HL-60 (cell line): ENCODE measurements at regions not wholly inside any gene's neighbourhood (a gene's known extent, or its start where the extent isn't known, plus 50 kb on each side); places are given as distances from the start of the nearest gene placed in this dataset.

Experiments used
- DNase-seq, 2 experiments: peaks; one replicate each; pipeline ENCODE4 v3.0.0-alpha.2; 2010 to 2020; ENCODE audit warnings: low read depth in 1 of 2, low spot score in 1 of 2
- H3K27ac ChIP-seq: fragments of 250-450 bp; sonication (Bioruptor Pico); replicated peaks from 2 replicates; pipeline ENCODE4 v1.5.1; 2020; ENCODE audit warnings: mild to moderate bottlenecking, moderate library complexity
- H3K27me3 ChIP-seq: fragments of 250-450 bp; sonication (Bioruptor Pico); 2 replicates; pipeline ENCODE4 v1.5.1; 2021; ENCODE audit warnings: mild to moderate bottlenecking, moderate library complexity; ENCODE audit not compliant: insufficient read depth, poor library complexity, severe bottlenecking
- H3K4me3 ChIP-seq: replicated peaks from 2 replicates; pipeline ENCODE4 v1.5.1; 2011; ENCODE audit warnings: mild to moderate bottlenecking, control low read depth, low read length; ENCODE audit not compliant: insufficient read depth
- GABPA ChIP-seq: IDR thresholded peaks from 2 replicates; pipeline ENCODE4 v1.6.1; 2012; ENCODE audit warnings: low read depth
- POLR2AphosphoS5 ChIP-seq: IDR thresholded peaks from 2 replicates; pipeline ENCODE4 v1.6.1; 2012; ENCODE audit warnings: low read depth
- SPI1 ChIP-seq: IDR thresholded peaks from 2 replicates; pipeline ENCODE4 v1.6.1; 2012; ENCODE audit warnings: low read depth, mild to moderate bottlenecking, borderline replicate concordance
- TF ChIP-seq, protein P1 (sequence below): IDR thresholded peaks from one replicate; pipeline ENCODE4 v1.5.1; 2011; ENCODE audit warnings: low read length, control low read depth, inconsistent platforms; ENCODE audit not compliant: insufficient read depth
- TF ChIP-seq, protein P2 (sequence below): IDR thresholded peaks from 2 replicates; pipeline ENCODE4 v1.6.1; 2012; ENCODE audit warnings: low read depth; ENCODE audit not compliant: insufficient replicate concordance

DNA sequence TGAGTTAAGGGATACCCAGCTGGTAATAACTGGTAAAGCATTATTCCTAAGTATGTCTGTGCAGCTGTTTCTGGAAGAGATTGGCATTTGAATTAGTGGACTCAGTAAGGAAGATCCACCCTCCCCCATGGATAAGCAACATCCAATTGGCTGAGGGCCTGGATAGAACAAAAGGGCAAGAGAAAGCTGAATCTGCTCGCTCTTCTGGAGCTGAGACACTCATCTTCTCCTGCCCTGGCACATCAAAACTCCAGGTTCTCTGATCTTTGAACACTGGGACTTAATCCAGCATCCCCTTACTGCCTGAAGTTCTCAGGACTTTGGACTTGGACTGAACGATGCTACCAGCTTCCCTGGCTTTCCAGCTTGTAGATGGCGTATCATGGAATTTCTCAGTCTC lies 63.1 kb upstream of the CNOT2 start:
- Histone ChIP-seq H3K27ac (no peak overlapping the region), H3K4me3 (no peak overlapping the region), H3K27me3 (no peaks in the 10 kb centered on the region)
- TF ChIP-seq, protein P1, sequence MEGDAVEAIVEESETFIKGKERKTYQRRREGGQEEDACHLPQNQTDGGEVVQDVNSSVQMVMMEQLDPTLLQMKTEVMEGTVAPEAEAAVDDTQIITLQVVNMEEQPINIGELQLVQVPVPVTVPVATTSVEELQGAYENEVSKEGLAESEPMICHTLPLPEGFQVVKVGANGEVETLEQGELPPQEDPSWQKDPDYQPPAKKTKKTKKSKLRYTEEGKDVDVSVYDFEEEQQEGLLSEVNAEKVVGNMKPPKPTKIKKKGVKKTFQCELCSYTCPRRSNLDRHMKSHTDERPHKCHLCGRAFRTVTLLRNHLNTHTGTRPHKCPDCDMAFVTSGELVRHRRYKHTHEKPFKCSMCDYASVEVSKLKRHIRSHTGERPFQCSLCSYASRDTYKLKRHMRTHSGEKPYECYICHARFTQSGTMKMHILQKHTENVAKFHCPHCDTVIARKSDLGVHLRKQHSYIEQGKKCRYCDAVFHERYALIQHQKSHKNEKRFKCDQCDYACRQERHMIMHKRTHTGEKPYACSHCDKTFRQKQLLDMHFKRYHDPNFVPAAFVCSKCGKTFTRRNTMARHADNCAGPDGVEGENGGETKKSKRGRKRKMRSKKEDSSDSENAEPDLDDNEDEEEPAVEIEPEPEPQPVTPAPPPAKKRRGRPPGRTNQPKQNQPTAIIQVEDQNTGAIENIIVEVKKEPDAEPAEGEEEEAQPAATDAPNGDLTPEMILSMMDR, result no peak
- no peak for TF ChIP-seq GABPA
- no peak for TF ChIP-seq POLR2AphosphoS5
- TF ChIP-seq SPI1, result no peak
- TF ChIP-seq, protein P2, sequence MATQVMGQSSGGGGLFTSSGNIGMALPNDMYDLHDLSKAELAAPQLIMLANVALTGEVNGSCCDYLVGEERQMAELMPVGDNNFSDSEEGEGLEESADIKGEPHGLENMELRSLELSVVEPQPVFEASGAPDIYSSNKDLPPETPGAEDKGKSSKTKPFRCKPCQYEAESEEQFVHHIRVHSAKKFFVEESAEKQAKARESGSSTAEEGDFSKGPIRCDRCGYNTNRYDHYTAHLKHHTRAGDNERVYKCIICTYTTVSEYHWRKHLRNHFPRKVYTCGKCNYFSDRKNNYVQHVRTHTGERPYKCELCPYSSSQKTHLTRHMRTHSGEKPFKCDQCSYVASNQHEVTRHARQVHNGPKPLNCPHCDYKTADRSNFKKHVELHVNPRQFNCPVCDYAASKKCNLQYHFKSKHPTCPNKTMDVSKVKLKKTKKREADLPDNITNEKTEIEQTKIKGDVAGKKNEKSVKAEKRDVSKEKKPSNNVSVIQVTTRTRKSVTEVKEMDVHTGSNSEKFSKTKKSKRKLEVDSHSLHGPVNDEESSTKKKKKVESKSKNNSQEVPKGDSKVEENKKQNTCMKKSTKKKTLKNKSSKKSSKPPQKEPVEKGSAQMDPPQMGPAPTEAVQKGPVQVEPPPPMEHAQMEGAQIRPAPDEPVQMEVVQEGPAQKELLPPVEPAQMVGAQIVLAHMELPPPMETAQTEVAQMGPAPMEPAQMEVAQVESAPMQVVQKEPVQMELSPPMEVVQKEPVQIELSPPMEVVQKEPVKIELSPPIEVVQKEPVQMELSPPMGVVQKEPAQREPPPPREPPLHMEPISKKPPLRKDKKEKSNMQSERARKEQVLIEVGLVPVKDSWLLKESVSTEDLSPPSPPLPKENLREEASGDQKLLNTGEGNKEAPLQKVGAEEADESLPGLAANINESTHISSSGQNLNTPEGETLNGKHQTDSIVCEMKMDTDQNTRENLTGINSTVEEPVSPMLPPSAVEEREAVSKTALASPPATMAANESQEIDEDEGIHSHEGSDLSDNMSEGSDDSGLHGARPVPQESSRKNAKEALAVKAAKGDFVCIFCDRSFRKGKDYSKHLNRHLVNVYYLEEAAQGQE, result no peak
- DNase-seq, result no peak

DNA sequence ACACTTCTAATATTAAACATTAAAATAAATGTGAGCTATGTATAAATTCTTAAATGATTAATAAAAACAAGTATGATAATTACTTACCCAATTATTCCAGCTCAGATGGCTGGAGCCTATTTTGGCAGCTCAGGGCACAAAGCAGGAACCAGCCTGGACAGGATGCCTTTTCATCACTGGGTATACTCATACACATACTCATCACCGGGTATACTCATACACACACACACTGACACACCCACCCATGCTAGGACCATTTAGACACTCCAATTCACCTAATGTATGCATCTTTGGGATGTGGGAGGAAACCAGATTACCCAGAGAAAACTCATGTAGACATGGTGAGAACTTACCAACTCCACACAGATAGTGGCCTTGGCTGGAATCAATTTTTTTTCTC lies 57.9 kb upstream of the CNOT2 start:
- no peak for DNase-seq
- Histone ChIP-seq H3K27ac (no peak overlapping the region), H3K27me3 (no peaks in the 10 kb centered on the region), H3K4me3 (no peak overlapping the region)
- TF ChIP-seq POLR2AphosphoS5 (no peak), SPI1 (no peak)

DNA sequence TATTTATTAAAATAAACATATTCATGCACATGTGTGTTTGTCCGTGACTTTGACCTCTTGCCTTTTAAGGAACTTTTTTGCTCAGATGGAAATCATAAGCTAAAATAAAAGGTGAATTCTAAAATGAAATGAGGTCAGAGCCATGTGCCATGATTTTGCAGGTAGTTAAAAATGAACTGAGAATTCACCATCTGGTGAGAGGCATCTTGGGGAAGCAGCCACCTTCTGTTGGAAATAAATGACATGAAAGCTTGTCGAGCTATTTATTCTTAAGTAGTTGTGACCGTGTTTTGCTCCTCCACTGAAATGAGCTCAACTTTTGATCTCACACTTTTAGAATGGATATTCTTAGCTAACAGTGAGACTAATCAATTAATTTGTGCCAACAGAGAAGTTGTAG lies 56.8 kb upstream of the CNOT2 start:
- no peaks in the 10 kb centered on the region for H3K27me3 ChIP-seq
- H3K27ac ChIP-seq, result no peak overlapping the region
- no peak for DNase-seq
- H3K4me3 ChIP-seq, result no peak overlapping the region
- TF ChIP-seq GABPA, result no peak
- no peak for TF ChIP-seq SPI1
- TF ChIP-seq, protein P1, result no peak
- TF ChIP-seq POLR2AphosphoS5, result no peak
- TF ChIP-seq, protein P2, result no peak

DNA sequence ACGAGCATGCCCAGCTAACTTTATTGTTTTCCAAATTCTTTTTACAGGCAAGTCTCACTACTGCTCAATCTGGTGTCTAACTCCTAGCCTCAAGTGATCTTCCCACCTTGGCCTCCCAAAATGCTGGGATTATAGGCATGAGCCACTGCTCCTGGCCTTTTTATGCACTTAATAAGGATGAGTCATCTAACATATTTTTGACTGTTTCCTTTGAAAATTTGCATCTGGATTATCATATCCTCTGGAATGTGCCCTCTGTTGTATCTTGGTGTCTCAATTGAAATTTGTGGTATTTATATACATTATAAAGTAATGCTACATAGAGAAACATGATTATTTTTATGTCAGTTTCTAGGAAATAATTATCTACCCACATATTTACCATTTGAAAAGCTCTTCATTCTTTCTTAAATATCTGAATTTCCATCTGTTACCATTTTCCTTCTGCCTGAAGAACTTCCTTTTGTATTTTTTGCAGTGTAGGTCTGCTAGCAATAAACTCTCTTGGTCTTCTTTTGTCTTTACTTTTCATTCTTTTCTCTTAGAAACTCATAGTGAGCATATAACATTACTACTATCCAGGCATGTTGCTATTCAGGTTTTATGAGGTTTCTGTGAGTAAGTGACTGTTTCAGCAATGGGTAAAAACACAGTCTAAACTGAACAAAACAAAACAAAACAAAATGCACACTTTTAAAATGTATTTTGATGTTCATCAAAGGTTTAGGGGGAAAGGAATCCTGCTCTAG lies 52.8 kb upstream of the CNOT2 start:
- Histone ChIP-seq H3K27me3 (no peaks in the 10 kb centered on the region), H3K27ac (no peak overlapping the region)
- no peak for DNase-seq

More for the DNA sequence above, 52.8 kb upstream of the CNOT2 start:
- TF ChIP-seq GABPA, result no peak
- TF ChIP-seq, protein P1, result no peak
- no peak for TF ChIP-seq SPI1
- no peak for TF ChIP-seq POLR2AphosphoS5
- TF ChIP-seq, protein P2, result no peak
- no peak overlapping the region for H3K4me3 ChIP-seq
